OCI-LY3 (cell line): ENCODE measurements at regions not wholly inside any gene's neighbourhood (a gene's known extent, or its start where the extent isn't known, plus 50 kb on each side); places are given as distances from the start of the nearest gene placed in this dataset.

ENCODE experiments used
- H2AFZ ChIP-seq: fragments of 200-600, 300-600 bp; shearing (Covaris generic); 2 replicates; pipeline ENCODE4 v1.6.0; 2014; ENCODE audit warnings: antibody characterized with exemption, low read depth, low read length
- H3K27ac ChIP-seq: fragments of 200-600, 300-600 bp; sonication (generic); 2 replicates; pipeline ENCODE4 v1.5.1; 2014; ENCODE audit warnings: mild to moderate bottlenecking, low read length, moderate library complexity, mixed read lengths
- H3K27me3 ChIP-seq: fragments of 200-600, 300-600 bp; sonication (generic); 2 replicates; pipeline ENCODE4 v1.6.1; 2014; ENCODE audit warnings: low read depth, low read length, mixed read lengths
- H3K36me3 ChIP-seq: fragments of 200-600, 300-600 bp; sonication (generic); replicated peaks from 2 replicates; pipeline ENCODE3; 2014; ENCODE audit warnings: low read depth, low read length, mixed read lengths
- H3K4me1 ChIP-seq: fragments of 300-600, 200-600 bp; sonication (generic); 2 replicates; pipeline ENCODE4 v1.6.1; 2014; ENCODE audit warnings: low read length, mixed read lengths
- H3K4me2 ChIP-seq: fragments of 200-600, 300-600 bp; sonication (generic); 2 replicates; pipeline ENCODE4 v1.6.1; 2014; ENCODE audit warnings: low read length, mixed read lengths
- H3K4me3 ChIP-seq: fragments of 300-600, 200-600 bp; sonication (generic); 2 replicates; pipeline ENCODE4 v1.5.1; 2014; ENCODE audit warnings: antibody characterized with exemption, mild to moderate bottlenecking, low read length, moderate library complexity
- H3K79me2 ChIP-seq: fragments of 300-600, 200-600 bp; shearing (Covaris generic); 2 replicates; pipeline ENCODE4 v1.6.1; 2014; ENCODE audit warnings: mild to moderate bottlenecking, low read length, mixed read lengths
- H3K9ac ChIP-seq: fragments of 300-600, 200-600 bp; shearing (Covaris generic); 2 replicates; pipeline ENCODE4 v1.6.0; 2014; ENCODE audit warnings: mild to moderate bottlenecking, low read length, moderate library complexity
- H3K9me3 ChIP-seq: fragments of 200-600, 300-600 bp; shearing (Covaris generic); 2 replicates; pipeline ENCODE4 v1.6.1; 2014; ENCODE audit warnings: low read length, mixed read lengths; ENCODE audit not compliant: insufficient read depth
- H4K20me1 ChIP-seq: fragments of 200-600, 300-600 bp; sonication (generic); 2 replicates; pipeline ENCODE4 v1.6.1; 2016; ENCODE audit warnings: low read length, mixed read lengths; ENCODE audit not compliant: insufficient read depth
- EZH2phosphoT487 ChIP-seq: fragments of 200-600 bp; shearing (Covaris generic); IDR thresholded peaks from 2 replicates; pipeline ENCODE4 v1.6.1; 2018; ENCODE audit warnings: antibody characterized with exemption, mixed run types, low read depth
- TF ChIP-seq, protein P1 (sequence below): fragments of 200-600, 300-600 bp; sonication (generic); IDR thresholded peaks from 2 replicates; pipeline ENCODE4 v1.5.1; 2014; ENCODE audit warnings: antibody characterized with exemption, low read length, low read depth

DNA sequence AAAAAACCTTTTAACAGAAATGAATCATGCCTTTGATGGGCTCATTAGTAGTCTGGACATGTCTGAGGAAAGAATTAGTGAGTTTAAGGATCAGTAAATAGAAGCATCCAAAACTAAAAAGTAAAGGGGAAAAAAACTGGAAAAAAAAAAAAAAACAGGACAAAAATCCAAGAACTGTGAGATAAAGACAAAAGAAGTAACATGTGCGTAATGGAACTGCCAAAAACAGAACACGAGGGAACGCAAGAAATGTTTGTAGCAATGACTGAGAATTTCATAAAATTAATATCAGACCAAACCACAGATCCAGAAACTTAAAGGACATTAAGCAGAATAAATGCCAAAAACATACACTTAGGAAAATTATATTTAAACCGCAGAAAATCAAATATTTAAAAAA is 77.4 kb downstream of the MS4A13 start:
- H3K9me3 ChIP-seq: peaks cover 10% of the 10 kb centered on the region; the same call in 1 of the 2 replicates
- TF ChIP-seq, protein P1, sequence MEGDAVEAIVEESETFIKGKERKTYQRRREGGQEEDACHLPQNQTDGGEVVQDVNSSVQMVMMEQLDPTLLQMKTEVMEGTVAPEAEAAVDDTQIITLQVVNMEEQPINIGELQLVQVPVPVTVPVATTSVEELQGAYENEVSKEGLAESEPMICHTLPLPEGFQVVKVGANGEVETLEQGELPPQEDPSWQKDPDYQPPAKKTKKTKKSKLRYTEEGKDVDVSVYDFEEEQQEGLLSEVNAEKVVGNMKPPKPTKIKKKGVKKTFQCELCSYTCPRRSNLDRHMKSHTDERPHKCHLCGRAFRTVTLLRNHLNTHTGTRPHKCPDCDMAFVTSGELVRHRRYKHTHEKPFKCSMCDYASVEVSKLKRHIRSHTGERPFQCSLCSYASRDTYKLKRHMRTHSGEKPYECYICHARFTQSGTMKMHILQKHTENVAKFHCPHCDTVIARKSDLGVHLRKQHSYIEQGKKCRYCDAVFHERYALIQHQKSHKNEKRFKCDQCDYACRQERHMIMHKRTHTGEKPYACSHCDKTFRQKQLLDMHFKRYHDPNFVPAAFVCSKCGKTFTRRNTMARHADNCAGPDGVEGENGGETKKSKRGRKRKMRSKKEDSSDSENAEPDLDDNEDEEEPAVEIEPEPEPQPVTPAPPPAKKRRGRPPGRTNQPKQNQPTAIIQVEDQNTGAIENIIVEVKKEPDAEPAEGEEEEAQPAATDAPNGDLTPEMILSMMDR: no peak
- no peak for TF ChIP-seq EZH2phosphoT487

DNA sequence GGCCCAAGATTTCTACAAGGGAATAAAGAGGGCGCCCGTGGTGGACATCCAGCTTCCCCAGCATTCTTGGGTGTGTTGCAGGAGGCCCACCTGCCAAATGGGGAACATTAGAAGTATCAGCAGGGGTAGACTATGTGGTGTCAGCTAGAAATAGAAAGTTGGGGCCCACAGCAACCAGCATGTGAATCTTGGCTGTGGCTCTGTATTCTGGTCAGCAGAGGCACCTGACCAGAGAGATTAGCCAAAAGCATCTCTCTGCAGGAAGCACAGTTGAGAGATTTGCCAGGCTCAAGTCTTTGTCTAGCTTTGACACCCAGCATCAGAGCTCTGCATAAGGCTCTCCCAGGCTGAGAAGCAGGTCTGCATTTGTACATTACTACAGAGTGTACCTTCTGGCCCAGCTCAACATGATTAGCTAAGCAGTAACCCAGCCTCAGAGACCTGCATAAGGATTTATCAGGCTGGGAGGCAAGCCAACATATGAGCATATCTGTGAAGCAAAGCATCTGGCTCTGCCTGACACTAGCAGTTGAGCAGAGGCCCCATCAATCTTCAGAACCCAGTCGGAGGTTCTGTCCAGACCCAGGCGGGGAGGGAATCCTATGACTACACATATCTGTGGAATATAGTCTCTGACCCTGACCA is 79.9 kb downstream of the MS4A13 start:
- no peaks in the 10 kb centered on the region for H4K20me1 ChIP-seq
- no peaks in the 10 kb centered on the region for H3K27me3 ChIP-seq
- TF ChIP-seq EZH2phosphoT487: no peak
- TF ChIP-seq, protein P1: no peak
- H3K79me2 ChIP-seq: no peaks in the 10 kb centered on the region
- H3K4me1 ChIP-seq: no peaks in the 10 kb centered on the region
- no peak overlapping the region for H3K4me3 ChIP-seq
- H3K9me3 ChIP-seq: peaks cover 10% of the 10 kb centered on the region; the same call in 1 of the 2 replicates
- H3K9ac ChIP-seq: no peak overlapping the region
- H3K36me3 ChIP-seq: peaks cover 10% of the 10 kb centered on the region
- no peak overlapping the region for H2AFZ ChIP-seq
- no peak overlapping the region for H3K27ac ChIP-seq
- H3K4me2 ChIP-seq: no peak overlapping the region

More for the DNA sequence above, 77.4 kb downstream of the MS4A13 start:
- Histone ChIP-seq H3K27me3 (no peaks in the 10 kb centered on the region), H3K27ac (no peak overlapping the region), H3K79me2 (no peaks in the 10 kb centered on the region), H2AFZ (no peak overlapping the region), H3K9ac (no peak overlapping the region), H3K4me3 (no peak overlapping the region), H3K4me1 (no peaks in the 10 kb centered on the region), H4K20me1 (no peaks in the 10 kb centered on the region), H3K36me3 (peaks cover 10% of the 10 kb centered on the region), H3K4me2 (no peak overlapping the region)

DNA sequence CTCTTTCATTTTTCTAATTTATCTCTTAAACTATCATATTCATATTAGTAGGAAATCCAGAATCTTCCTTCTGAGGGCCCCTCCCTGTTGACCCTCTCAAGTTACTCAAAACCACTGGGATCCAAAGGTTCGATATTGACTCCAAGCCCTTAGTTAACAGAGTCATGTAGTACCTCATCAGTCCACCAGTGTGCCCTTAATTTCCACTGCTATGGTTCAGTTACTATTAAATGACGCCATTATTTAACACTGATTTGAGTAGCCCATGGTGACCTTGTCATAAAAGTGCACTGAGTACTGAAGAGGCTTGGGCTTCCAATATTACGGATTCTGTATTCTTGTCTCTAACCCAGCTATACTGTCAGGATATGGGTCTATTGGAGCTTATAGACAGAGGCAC is 91.9 kb upstream of the MS4A8 start:
- no peak for TF ChIP-seq EZH2phosphoT487
- TF ChIP-seq, protein P1: no peak

DNA sequence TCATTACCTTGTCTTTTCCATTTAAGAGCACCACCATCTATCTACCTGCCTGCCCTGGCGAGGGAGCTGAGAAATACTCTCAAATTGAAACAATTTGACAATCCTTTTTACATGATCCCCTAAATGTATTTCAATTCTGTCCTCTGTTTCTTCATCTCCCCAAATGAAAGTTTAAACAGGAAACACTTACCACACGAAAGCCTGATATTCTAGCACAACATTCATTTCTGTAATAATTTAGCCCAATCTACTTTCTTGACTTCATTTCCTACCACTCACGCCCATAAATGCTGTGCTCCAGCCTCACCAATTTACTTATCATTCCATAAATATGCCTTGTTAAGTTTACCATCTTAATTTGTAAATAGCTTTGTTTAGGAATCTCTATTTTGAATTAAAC is 89.8 kb upstream of the MS4A8 start:
- Histone ChIP-seq H3K9me3 (no peaks in the 10 kb centered on the region), H2AFZ (no peak overlapping the region), H3K27ac (no peak overlapping the region), H3K27me3 (no peaks in the 10 kb centered on the region), H3K9ac (no peak overlapping the region), H3K36me3 (no peaks in the 10 kb centered on the region), H3K4me3 (no peak overlapping the region), H4K20me1 (no peaks in the 10 kb centered on the region), H3K4me1 (peaks cover 8% of the 10 kb centered on the region), H3K79me2 (no peaks in the 10 kb centered on the region), H3K4me2 (peak overlapping the region; percentile 2; the same call in 1 of the 2 replicates)
- TF ChIP-seq, protein P1: no peak
- TF ChIP-seq EZH2phosphoT487: no peak

More for the DNA sequence above, 91.9 kb upstream of the MS4A8 start:
- H3K4me2 ChIP-seq: no peak overlapping the region
- H3K4me3 ChIP-seq: no peak overlapping the region
- H3K4me1 ChIP-seq: peaks cover 8% of the 10 kb centered on the region
- no peak overlapping the region for H3K27ac ChIP-seq
- H3K9ac ChIP-seq: no peak overlapping the region
- H4K20me1 ChIP-seq: no peaks in the 10 kb centered on the region
- no peak overlapping the region for H2AFZ ChIP-seq
- H3K9me3 ChIP-seq: no peaks in the 10 kb centered on the region
- H3K36me3 ChIP-seq: no peaks in the 10 kb centered on the region
- H3K79me2 ChIP-seq: no peaks in the 10 kb centered on the region
- H3K27me3 ChIP-seq: no peaks in the 10 kb centered on the region
